ENCODE measurements at regions not wholly inside any gene's neighbourhood (a gene's known extent, or its start where the extent isn't known, plus 50 kb on each side); places are given as distances from the start of the nearest gene placed in this dataset.

DNA sequence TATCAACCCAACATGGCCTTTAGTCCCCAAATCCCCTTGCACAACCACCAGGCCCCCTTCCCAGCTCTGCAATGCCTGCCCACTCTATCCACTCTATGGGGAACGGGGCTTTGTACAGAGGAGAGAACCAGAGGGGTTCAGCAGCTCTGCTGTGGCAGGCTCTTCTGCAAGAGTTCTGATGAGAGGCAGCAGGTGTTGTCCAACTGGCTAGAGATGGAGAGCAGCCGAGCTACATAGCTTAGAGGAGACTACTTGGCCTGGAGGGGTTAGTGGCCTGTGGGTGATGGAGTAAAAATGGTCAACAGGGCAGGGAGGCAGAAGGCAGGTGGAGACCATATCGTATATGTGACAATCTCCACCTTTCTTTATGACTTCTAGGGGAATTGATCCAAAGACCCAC, 103.0 kb downstream of the QPCT start:
- TF ChIP-seq TAF1 (IDR thresholded peaks at IDR 0.05; ENCODE audit: borderline replicate concordance, low read depth, low read length), result no peak
- no peak for TF ChIP-seq POLR2A (IDR thresholded peaks at IDR 0.05; ENCODE audit: low read depth, low read length)
- TF ChIP-seq POLR2AphosphoS5 (IDR thresholded peaks at IDR 0.05; ENCODE audit: low read depth, low read length), result no peak
